OCI-LY3 (cell line): ENCODE measurements at regions not wholly inside any gene's neighbourhood (a gene's known extent, or its start where the extent isn't known, plus 50 kb on each side); places are given as distances from the start of the nearest gene placed in this dataset.
A peak's percentile ranks its signal among the peaks of the same experiment; 100 is the strongest.

Experiments
- H2AFZ ChIP-seq: fragments of 200-600, 300-600 bp; shearing (Covaris generic); 2 replicates; pipeline ENCODE4 v1.6.0; 2014; ENCODE audit warnings: antibody characterized with exemption, low read depth, low read length
- H3K27ac ChIP-seq: fragments of 200-600, 300-600 bp; sonication (generic); 2 replicates; pipeline ENCODE4 v1.5.1; 2014; ENCODE audit warnings: mild to moderate bottlenecking, low read length, moderate library complexity, mixed read lengths
- H3K27me3 ChIP-seq: fragments of 200-600, 300-600 bp; sonication (generic); 2 replicates; pipeline ENCODE4 v1.6.1; 2014; ENCODE audit warnings: low read depth, low read length, mixed read lengths
- H3K36me3 ChIP-seq: fragments of 200-600, 300-600 bp; sonication (generic); replicated peaks from 2 replicates; pipeline ENCODE3; 2014; ENCODE audit warnings: low read depth, low read length, mixed read lengths
- H3K4me1 ChIP-seq: fragments of 300-600, 200-600 bp; sonication (generic); 2 replicates; pipeline ENCODE4 v1.6.1; 2014; ENCODE audit warnings: low read length, mixed read lengths
- H3K4me2 ChIP-seq: fragments of 200-600, 300-600 bp; sonication (generic); 2 replicates; pipeline ENCODE4 v1.6.1; 2014; ENCODE audit warnings: low read length, mixed read lengths
- H3K4me3 ChIP-seq: fragments of 300-600, 200-600 bp; sonication (generic); 2 replicates; pipeline ENCODE4 v1.5.1; 2014; ENCODE audit warnings: antibody characterized with exemption, mild to moderate bottlenecking, low read length, moderate library complexity
- H3K79me2 ChIP-seq: fragments of 300-600, 200-600 bp; shearing (Covaris generic); 2 replicates; pipeline ENCODE4 v1.6.1; 2014; ENCODE audit warnings: mild to moderate bottlenecking, low read length, mixed read lengths
- H3K9ac ChIP-seq: fragments of 300-600, 200-600 bp; shearing (Covaris generic); 2 replicates; pipeline ENCODE4 v1.6.0; 2014; ENCODE audit warnings: mild to moderate bottlenecking, low read length, moderate library complexity
- H3K9me3 ChIP-seq: fragments of 200-600, 300-600 bp; shearing (Covaris generic); 2 replicates; pipeline ENCODE4 v1.6.1; 2014; ENCODE audit warnings: low read length, mixed read lengths; ENCODE audit not compliant: insufficient read depth
- H4K20me1 ChIP-seq: fragments of 200-600, 300-600 bp; sonication (generic); 2 replicates; pipeline ENCODE4 v1.6.1; 2016; ENCODE audit warnings: low read length, mixed read lengths; ENCODE audit not compliant: insufficient read depth
- CTCF ChIP-seq: fragments of 200-600, 300-600 bp; sonication (generic); IDR thresholded peaks from 2 replicates; pipeline ENCODE4 v1.5.1; 2014; ENCODE audit warnings: antibody characterized with exemption, low read length, low read depth
- EZH2phosphoT487 ChIP-seq: fragments of 200-600 bp; shearing (Covaris generic); IDR thresholded peaks from 2 replicates; pipeline ENCODE4 v1.6.1; 2018; ENCODE audit warnings: antibody characterized with exemption, mixed run types, low read depth

GRCh38 chr11:79493555-79494171, 52.8 kb upstream of the TENM4 start:
- Histone ChIP-seq H2AFZ (no peak overlapping the region), H3K9me3 (no peaks in the 10 kb centered on the region), H3K27ac (no peak overlapping the region), H3K36me3 (no peaks in the 10 kb centered on the region), H3K4me1 (peaks cover 6% of the 10 kb centered on the region; the same call in 1 of the 2 replicates), H3K4me2 (peak overlapping the region; percentile 35; the same call in 1 of the 2 replicates), H3K27me3 (peaks cover 6% of the 10 kb centered on the region; the same call in 1 of the 2 replicates), H3K4me3 (no peak overlapping the region), H3K79me2 (no peaks in the 10 kb centered on the region), H4K20me1 (no peaks in the 10 kb centered on the region), H3K9ac (no peak overlapping the region)
- TF ChIP-seq EZH2phosphoT487 (no peak), CTCF (peak; percentile 99)

GRCh38 chr11:79492008-79492407, 51.2 kb upstream of the TENM4 start:
- H3K36me3 ChIP-seq, result no peaks in the 10 kb centered on the region
- no peaks in the 10 kb centered on the region for H4K20me1 ChIP-seq
- H3K4me2 ChIP-seq, result no peak overlapping the region
- TF ChIP-seq CTCF, result no peak
- TF ChIP-seq EZH2phosphoT487, result no peak
- no peak overlapping the region for H3K27ac ChIP-seq
- H3K4me1 ChIP-seq, result peaks cover 17% of the 10 kb centered on the region
- no peaks in the 10 kb centered on the region for H3K9me3 ChIP-seq
- no peaks in the 10 kb centered on the region for H3K79me2 ChIP-seq
- H3K4me3 ChIP-seq, result no peak overlapping the region
- H3K27me3 ChIP-seq, result peaks cover 6% of the 10 kb centered on the region; the same call in 1 of the 2 replicates
- H2AFZ ChIP-seq, result no peak overlapping the region
- no peak overlapping the region for H3K9ac ChIP-seq
